ENCODE measurements at regions not wholly inside any gene's neighbourhood (a gene's known extent, or its start where the extent isn't known, plus 50 kb on each side); places are given as distances from the start of the nearest gene placed in this dataset.

- Mint-ChIP-seq H3K4me3 (ENCODE audit: unreplicated experiment) (no peak overlapping the region), H3K27me3 (ENCODE audit: unreplicated experiment) (no peaks in the 10 kb centered on the region), H3K27ac (ENCODE audit: unreplicated experiment) (no peak overlapping the region), H3K36me3 (ENCODE audit: low read depth, unreplicated experiment) (no peaks in the 10 kb centered on the region), H3K9me3 (ENCODE audit: unreplicated experiment) (no peaks in the 10 kb centered on the region), H3K4me1 (ENCODE audit: unreplicated experiment) (no peaks in the 10 kb centered on the region)
- no peak for TF ChIP-seq CTCF (IDR thresholded peaks at IDR 0.05; ENCODE audit: unreplicated experiment)
- DNase-seq (ENCODE audit: low spot score): no peak
Observed at GRCh38 chr2:222130855-222131254, 167.9 kb downstream of the PAX3 start.

GRCh38 chr2:222127660-222128059 lies 171.1 kb downstream of the PAX3 start:
- DNase-seq (ENCODE audit: low spot score): no peak
- Mint-ChIP-seq H3K27me3 (ENCODE audit: unreplicated experiment) (no peaks in the 10 kb centered on the region), H3K27ac (ENCODE audit: unreplicated experiment) (no peak overlapping the region)

GRCh38 chr2:222120933-222121332 lies 177.9 kb downstream of the PAX3 start:
- Mint-ChIP-seq H3K9me3 (ENCODE audit: unreplicated experiment) (no peaks in the 10 kb centered on the region), H3K36me3 (ENCODE audit: low read depth, unreplicated experiment) (no peaks in the 10 kb centered on the region), H3K27ac (ENCODE audit: unreplicated experiment) (no peak overlapping the region), H3K4me1 (ENCODE audit: unreplicated experiment) (no peaks in the 10 kb centered on the region), H3K27me3 (ENCODE audit: unreplicated experiment) (no peaks in the 10 kb centered on the region), H3K4me3 (ENCODE audit: unreplicated experiment) (no peak overlapping the region)
- no peak for TF ChIP-seq CTCF (IDR thresholded peaks at IDR 0.05; ENCODE audit: unreplicated experiment)
- DNase-seq (ENCODE audit: low spot score): no peak

More at GRCh38 chr2:222127660-222128059, 171.1 kb downstream of the PAX3 start:
- no peak for TF ChIP-seq CTCF (IDR thresholded peaks at IDR 0.05; ENCODE audit: unreplicated experiment)
- no peaks in the 10 kb centered on the region for H3K4me1 Mint-ChIP-seq (ENCODE audit: unreplicated experiment)
- no peak overlapping the region for H3K4me3 Mint-ChIP-seq (ENCODE audit: unreplicated experiment)
- no peaks in the 10 kb centered on the region for H3K36me3 Mint-ChIP-seq (ENCODE audit: low read depth, unreplicated experiment)
- no peaks in the 10 kb centered on the region for H3K9me3 Mint-ChIP-seq (ENCODE audit: unreplicated experiment)

GRCh38 chr2:222115296-222115695 lies 183.5 kb downstream of the PAX3 start:
- Mint-ChIP-seq H3K27me3 (ENCODE audit: unreplicated experiment) (peaks cover 1% of the 10 kb centered on the region), H3K4me3 (ENCODE audit: unreplicated experiment) (no peak overlapping the region), H3K4me1 (ENCODE audit: unreplicated experiment) (no peaks in the 10 kb centered on the region), H3K27ac (ENCODE audit: unreplicated experiment) (no peak overlapping the region), H3K36me3 (ENCODE audit: low read depth, unreplicated experiment) (no peaks in the 10 kb centered on the region), H3K9me3 (ENCODE audit: unreplicated experiment) (no peaks in the 10 kb centered on the region)
- DNase-seq (ENCODE audit: low spot score): no peak
- TF ChIP-seq CTCF (IDR thresholded peaks at IDR 0.05; ENCODE audit: unreplicated experiment): no peak

- Mint-ChIP-seq H3K27ac (ENCODE audit: unreplicated experiment) (no peak overlapping the region), H3K9me3 (ENCODE audit: unreplicated experiment) (no peaks in the 10 kb centered on the region), H3K36me3 (ENCODE audit: low read depth, unreplicated experiment) (no peaks in the 10 kb centered on the region), H3K4me1 (ENCODE audit: unreplicated experiment) (peaks cover 3% of the 10 kb centered on the region), H3K27me3 (ENCODE audit: unreplicated experiment) (peaks cover 1% of the 10 kb centered on the region), H3K4me3 (ENCODE audit: unreplicated experiment) (no peak overlapping the region)
- no peak for DNase-seq (ENCODE audit: low spot score)
- TF ChIP-seq CTCF (IDR thresholded peaks at IDR 0.05; ENCODE audit: unreplicated experiment): no peak
Observed at GRCh38 chr2:222108957-222109585, 189.7 kb downstream of the PAX3 start.
